ENCODE measurements at regions not wholly inside any gene's neighbourhood (a gene's known extent, or its start where the extent isn't known, plus 50 kb on each side); places are given as distances from the start of the nearest gene placed in this dataset.

GRCh38 chr3:81434161-81434560 lies 327.3 kb downstream of the GBE1 start:
- H3K4me3 ChIP-seq = no peak overlapping the region
- H3K27ac ChIP-seq = no peak overlapping the region
- TF ChIP-seq, protein P1, sequence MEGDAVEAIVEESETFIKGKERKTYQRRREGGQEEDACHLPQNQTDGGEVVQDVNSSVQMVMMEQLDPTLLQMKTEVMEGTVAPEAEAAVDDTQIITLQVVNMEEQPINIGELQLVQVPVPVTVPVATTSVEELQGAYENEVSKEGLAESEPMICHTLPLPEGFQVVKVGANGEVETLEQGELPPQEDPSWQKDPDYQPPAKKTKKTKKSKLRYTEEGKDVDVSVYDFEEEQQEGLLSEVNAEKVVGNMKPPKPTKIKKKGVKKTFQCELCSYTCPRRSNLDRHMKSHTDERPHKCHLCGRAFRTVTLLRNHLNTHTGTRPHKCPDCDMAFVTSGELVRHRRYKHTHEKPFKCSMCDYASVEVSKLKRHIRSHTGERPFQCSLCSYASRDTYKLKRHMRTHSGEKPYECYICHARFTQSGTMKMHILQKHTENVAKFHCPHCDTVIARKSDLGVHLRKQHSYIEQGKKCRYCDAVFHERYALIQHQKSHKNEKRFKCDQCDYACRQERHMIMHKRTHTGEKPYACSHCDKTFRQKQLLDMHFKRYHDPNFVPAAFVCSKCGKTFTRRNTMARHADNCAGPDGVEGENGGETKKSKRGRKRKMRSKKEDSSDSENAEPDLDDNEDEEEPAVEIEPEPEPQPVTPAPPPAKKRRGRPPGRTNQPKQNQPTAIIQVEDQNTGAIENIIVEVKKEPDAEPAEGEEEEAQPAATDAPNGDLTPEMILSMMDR (IDR thresholded peaks at IDR 0.05) = no peak
- no peak for TF ChIP-seq POLR2A (IDR thresholded peaks at IDR 0.05)
- no peaks in the 10 kb centered on the region for H3K36me3 ChIP-seq (replicated peaks in 1 of 2)
- WGBS, 4 donors = 72 to 78% (median 77%) methylated on average over 3 of the region's 3 CpGs
- no peaks in the 10 kb centered on the region for H3K27me3 ChIP-seq
- DNase-seq = no peak
- H3K4me1 ChIP-seq (replicated peaks in 1 of 2) = no peaks in the 10 kb centered on the region
- intact Hi-C loops (cut with DNase I) = no loop called here
- no peaks in the 10 kb centered on the region for H3K9me3 ChIP-seq (replicated peaks in 1 of 3)

DNA sequence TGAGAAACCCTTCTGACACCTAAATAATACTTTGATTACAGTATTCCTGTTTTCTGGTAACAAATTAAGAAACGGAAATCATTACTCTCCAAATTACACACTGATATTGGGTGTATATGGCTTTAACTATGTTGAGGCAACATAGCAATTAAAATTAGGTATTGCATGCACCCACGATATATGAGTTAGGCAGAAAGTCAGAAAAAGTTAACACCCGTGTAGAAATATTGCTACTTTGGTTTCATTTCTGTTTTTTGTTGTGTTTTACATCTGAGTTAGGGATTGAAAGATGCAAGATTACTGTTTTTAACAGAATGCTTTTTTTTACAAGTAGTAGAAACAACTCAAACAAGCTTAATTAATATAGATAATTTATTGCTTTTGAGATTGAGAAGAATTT lies 327.8 kb downstream of the GBE1 start:
- Histone ChIP-seq H3K4me1 (replicated peaks in 1 of 2) (no peaks in the 10 kb centered on the region), H3K4me3 (no peak overlapping the region), H3K9me3 (replicated peaks in 1 of 3) (no peaks in the 10 kb centered on the region), H3K27ac (no peak overlapping the region), H3K36me3 (replicated peaks in 1 of 2) (no peaks in the 10 kb centered on the region), H3K27me3 (no peaks in the 10 kb centered on the region)
- TF ChIP-seq POLR2A (IDR thresholded peaks at IDR 0.05) = no peak
- TF ChIP-seq, protein P1 (IDR thresholded peaks at IDR 0.05) = no peak
- 69 to 77% (median 72%) methylated on average over 3 of the region's 3 CpGs for WGBS, 4 donors
- intact Hi-C loops (cut with DNase I) = no loop called here
- DNase-seq = no peak

- DNase-seq = no peak
- Histone ChIP-seq H3K36me3 (replicated peaks in 1 of 2) (no peaks in the 10 kb centered on the region), H3K4me3 (no peak overlapping the region), H3K27me3 (no peaks in the 10 kb centered on the region), H3K4me1 (replicated peaks in 1 of 2) (no peaks in the 10 kb centered on the region), H3K9me3 (replicated peaks in 1 of 3) (no peaks in the 10 kb centered on the region), H3K27ac (no peak overlapping the region)
- intact Hi-C loops (cut with DNase I) = no loop called here
- TF ChIP-seq, protein P1 (IDR thresholded peaks at IDR 0.05) = no peak
- TF ChIP-seq POLR2A (IDR thresholded peaks at IDR 0.05) = no peak
- 87 to 93% (median 89%) methylated on average over 2 of the region's 2 CpGs for WGBS, 4 donors
These were observed 329.0 kb downstream of the GBE1 start for GRCh38 chr3:81432456-81432855.

GRCh38 chr3:81426826-81427577 lies 334.4 kb downstream of the GBE1 start:
- WGBS, 4 donors = 86 to 92% (median 90%) methylated on average over 6 of the region's 6 CpGs
- intact Hi-C loops (cut with DNase I) = no loop called here
- Histone ChIP-seq H3K27me3 (no peaks in the 10 kb centered on the region), H3K4me3 (no peak overlapping the region), H3K4me1 (replicated peaks in 1 of 2) (no peaks in the 10 kb centered on the region), H3K27ac (no peak overlapping the region), H3K9me3 (replicated peaks in 1 of 3) (no peaks in the 10 kb centered on the region), H3K36me3 (replicated peaks in 1 of 2) (no peaks in the 10 kb centered on the region)
- DNase-seq = no peak
- TF ChIP-seq POLR2A (IDR thresholded peaks at IDR 0.05) = no peak
- TF ChIP-seq, protein P1 (IDR thresholded peaks at IDR 0.05) = no peak
